Fibroblast of skin of back (primary cell): ENCODE measurements at regions not wholly inside any gene's neighbourhood (a gene's known extent, or its start where the extent isn't known, plus 50 kb on each side); places are given as distances from the start of the nearest gene placed in this dataset.
"Not testable (repeated sequence)": the region's sequence is repeated elsewhere in the genome, so short reads cannot be mapped to it uniquely, and the experiment has no call there.

Experiments used
- DNase-seq: peaks from one replicate; pipeline ENCODE4 v3.0.0-alpha.2; 2013

GRCh38 chr16:31702796-31703195 is 170.8 kb upstream of the ZNF267 start:
- DNase-seq: no peak

GRCh38 chr16:31703526-31704128 is 170.0 kb upstream of the ZNF267 start:
- no peak for DNase-seq

GRCh38 chr16:31704138-31704537 is 169.5 kb upstream of the ZNF267 start:
- no peak for DNase-seq

GRCh38 chr16:31705371-31705770 is 168.2 kb upstream of the ZNF267 start:
- no peak for DNase-seq

GRCh38 chr16:31706318-31706717 is 167.3 kb upstream of the ZNF267 start:
- DNase-seq: no peak

GRCh38 chr16:31706925-31707324 is 166.7 kb upstream of the ZNF267 start:
- no peak for DNase-seq

- no peak for DNase-seq
These were observed 165.8 kb upstream of the ZNF267 start for GRCh38 chr16:31707743-31708335.

- DNase-seq: no peak
These were observed 165.3 kb upstream of the ZNF267 start for GRCh38 chr16:31708348-31708747.

GRCh38 chr16:31709181-31709580 is 164.4 kb upstream of the ZNF267 start:
- no peak for DNase-seq

GRCh38 chr16:31710134-31710533 is 163.5 kb upstream of the ZNF267 start:
- DNase-seq: no peak

GRCh38 chr16:31710880-31711279 is 162.7 kb upstream of the ZNF267 start:
- no peak for DNase-seq

GRCh38 chr16:31711344-31711845 is 162.2 kb upstream of the ZNF267 start:
- no peak for DNase-seq

GRCh38 chr16:31712064-31712540 is 161.5 kb upstream of the ZNF267 start:
- DNase-seq: no peak

GRCh38 chr16:31713071-31713944 is 160.3 kb upstream of the ZNF267 start:
- peak; percentile 94 for DNase-seq

- peak; percentile 3 for DNase-seq
These were observed 159.4 kb upstream of the ZNF267 start for GRCh38 chr16:31713945-31714902.

- no peak for DNase-seq
These were observed 158.6 kb upstream of the ZNF267 start for GRCh38 chr16:31714903-31715504.

- DNase-seq: no peak
These were observed 157.7 kb upstream of the ZNF267 start for GRCh38 chr16:31715915-31716314.

GRCh38 chr16:31718998-31719397 is 154.6 kb upstream of the ZNF267 start:
- DNase-seq: no peak

- DNase-seq: no peak
These were observed 146.1 kb upstream of the ZNF267 start for GRCh38 chr16:31727553-31727952.

GRCh38 chr16:31734265-31734664 is 139.3 kb upstream of the ZNF267 start:
- DNase-seq: no peak

- DNase-seq: not testable (repeated sequence)
These were observed 128.5 kb upstream of the ZNF267 start for GRCh38 chr16:31745098-31745497.

- no peak for DNase-seq
These were observed 127.7 kb upstream of the ZNF267 start for GRCh38 chr16:31745900-31746299.
